Astrocyte (in vitro differentiated cells and primary cell): ENCODE measurements at regions not wholly inside any gene's neighbourhood (a gene's known extent, or its start where the extent isn't known, plus 50 kb on each side); places are given as distances from the start of the nearest gene placed in this dataset.
"Not testable (repeated sequence)": the region's sequence is repeated elsewhere in the genome, so short reads cannot be mapped to it uniquely, and the experiment has no call there.

ENCODE experiments used
- DNase-seq: peaks from one replicate; pipeline ENCODE4 v3.0.0-alpha.2; 2010; ENCODE audit warnings: low read depth
- FAIRE-seq: peaks from 2 replicates; lab custom pipeline; 2011; peaks lifted over from hg19 to GRCh38; lab: Jason Lieb, UNC
- H2AFZ ChIP-seq: 2 replicates; pipeline ENCODE4 v1.6.0; 2012; ENCODE audit warnings: low read depth, low read length, inconsistent platforms
- H3K27ac ChIP-seq: 2 replicates; pipeline ENCODE4 v1.5.1; 2011; ENCODE audit warnings: low read depth, low read length, inconsistent platforms
- H3K27me3 ChIP-seq: 2 replicates; pipeline ENCODE4 v1.6.0; 2011; ENCODE audit warnings: low read length, inconsistent platforms; ENCODE audit not compliant: insufficient read depth
- H3K36me3 ChIP-seq: 2 replicates; pipeline ENCODE4 v1.5.1; 2011; ENCODE audit warnings: low read length, inconsistent platforms; ENCODE audit not compliant: insufficient read depth
- H3K4me1 ChIP-seq: 2 replicates; pipeline ENCODE4 v1.5.1; 2011; ENCODE audit warnings: low read length, inconsistent platforms; ENCODE audit not compliant: insufficient read depth
- H3K4me2 ChIP-seq: 2 replicates; pipeline ENCODE4 v1.6.0; 2012; ENCODE audit warnings: low read length, inconsistent platforms
- H3K4me3 ChIP-seq: 2 replicates; pipeline ENCODE4 v1.5.1; 2011; ENCODE audit warnings: low read depth, mild to moderate bottlenecking, low read length, inconsistent platforms; ENCODE audit not compliant: insufficient read depth
- H3K79me2 ChIP-seq: 2 replicates; pipeline ENCODE4 v1.6.0; 2012; ENCODE audit warnings: mild to moderate bottlenecking, low read length, inconsistent platforms; ENCODE audit not compliant: insufficient read depth
- H3K9ac ChIP-seq: 2 replicates; pipeline ENCODE4 v1.6.0; 2012; ENCODE audit warnings: mild to moderate bottlenecking, low read length, inconsistent platforms
- H3K9me3 ChIP-seq: 2 replicates; pipeline ENCODE4 v1.5.1; 2012; ENCODE audit warnings: low read depth, mild to moderate bottlenecking, low read length, inconsistent platforms; ENCODE audit not compliant: insufficient read depth
- H4K20me1 ChIP-seq: 2 replicates; pipeline ENCODE4 v1.6.0; 2012; ENCODE audit warnings: low read length, inconsistent platforms; ENCODE audit not compliant: insufficient read depth
- H3K27ac Mint-ChIP-seq: one replicate; pipeline ENCODE4 v1.8.0; 2021; ENCODE audit warnings: mild to moderate bottlenecking, mixed read lengths; ENCODE audit not compliant: unreplicated experiment
- H3K27me3 Mint-ChIP-seq: one replicate; pipeline ENCODE4 v1.8.0; 2021; ENCODE audit warnings: low read depth, mixed read lengths; ENCODE audit not compliant: unreplicated experiment
- H3K36me3 Mint-ChIP-seq: one replicate; pipeline ENCODE4 v1.8.0; 2021; ENCODE audit warnings: low read depth, mixed read lengths; ENCODE audit not compliant: unreplicated experiment
- H3K4me1 Mint-ChIP-seq: one replicate; pipeline ENCODE4 v1.8.0; 2021; ENCODE audit warnings: low read depth, mixed read lengths; ENCODE audit not compliant: unreplicated experiment
- H3K4me3 Mint-ChIP-seq: one replicate; pipeline ENCODE4 v1.8.0; 2021; ENCODE audit warnings: mild to moderate bottlenecking, moderate library complexity, mixed read lengths; ENCODE audit not compliant: unreplicated experiment
- H3K9me3 Mint-ChIP-seq: one replicate; pipeline ENCODE4 v1.8.0; 2021; ENCODE audit warnings: mild to moderate bottlenecking, mixed read lengths; ENCODE audit not compliant: unreplicated experiment
- EZH2 ChIP-seq: IDR thresholded peaks from 2 replicates; pipeline ENCODE4 v1.6.1; 2012; ENCODE audit warnings: mild to moderate bottlenecking, low read length, inconsistent platforms; ENCODE audit not compliant: insufficient read depth
- TF ChIP-seq, protein P1 (sequence below): IDR thresholded peaks from 2 replicates; pipeline ENCODE4 v1.5.1; 2011; ENCODE audit warnings: low read depth, mild to moderate bottlenecking, inconsistent platforms, low read length, moderate library complexity; ENCODE audit not compliant: insufficient read depth

GRCh38 chr9:29069376-29069775, 1496.1 kb upstream of the C9orf72 start:
- no peaks in the 10 kb centered on the region for H3K27me3 Mint-ChIP-seq
- no peaks in the 10 kb centered on the region for H3K36me3 Mint-ChIP-seq
- DNase-seq (no peak), FAIRE-seq (no peak)
- no peak overlapping the region for H3K27ac Mint-ChIP-seq
- no peak overlapping the region for H3K4me3 Mint-ChIP-seq
- no peaks in the 10 kb centered on the region for H3K36me3 ChIP-seq
- no peaks in the 10 kb centered on the region for H4K20me1 ChIP-seq
- no peak overlapping the region for H3K4me2 ChIP-seq
- H3K4me1 ChIP-seq: no peaks in the 10 kb centered on the region
- H2AFZ ChIP-seq: no peak overlapping the region
- no peaks in the 10 kb centered on the region for H3K27me3 ChIP-seq
- H3K27ac ChIP-seq: no peak overlapping the region
- H3K9me3 ChIP-seq: no peaks in the 10 kb centered on the region
- no peak overlapping the region for H3K4me3 ChIP-seq
- H3K4me1 Mint-ChIP-seq: peaks cover 4% of the 10 kb centered on the region
- TF ChIP-seq EZH2: no peak
- TF ChIP-seq, protein P1, sequence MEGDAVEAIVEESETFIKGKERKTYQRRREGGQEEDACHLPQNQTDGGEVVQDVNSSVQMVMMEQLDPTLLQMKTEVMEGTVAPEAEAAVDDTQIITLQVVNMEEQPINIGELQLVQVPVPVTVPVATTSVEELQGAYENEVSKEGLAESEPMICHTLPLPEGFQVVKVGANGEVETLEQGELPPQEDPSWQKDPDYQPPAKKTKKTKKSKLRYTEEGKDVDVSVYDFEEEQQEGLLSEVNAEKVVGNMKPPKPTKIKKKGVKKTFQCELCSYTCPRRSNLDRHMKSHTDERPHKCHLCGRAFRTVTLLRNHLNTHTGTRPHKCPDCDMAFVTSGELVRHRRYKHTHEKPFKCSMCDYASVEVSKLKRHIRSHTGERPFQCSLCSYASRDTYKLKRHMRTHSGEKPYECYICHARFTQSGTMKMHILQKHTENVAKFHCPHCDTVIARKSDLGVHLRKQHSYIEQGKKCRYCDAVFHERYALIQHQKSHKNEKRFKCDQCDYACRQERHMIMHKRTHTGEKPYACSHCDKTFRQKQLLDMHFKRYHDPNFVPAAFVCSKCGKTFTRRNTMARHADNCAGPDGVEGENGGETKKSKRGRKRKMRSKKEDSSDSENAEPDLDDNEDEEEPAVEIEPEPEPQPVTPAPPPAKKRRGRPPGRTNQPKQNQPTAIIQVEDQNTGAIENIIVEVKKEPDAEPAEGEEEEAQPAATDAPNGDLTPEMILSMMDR: no peak
- H3K79me2 ChIP-seq: no peaks in the 10 kb centered on the region
- H3K9me3 Mint-ChIP-seq: no peaks in the 10 kb centered on the region
- H3K9ac ChIP-seq: no peak overlapping the region

GRCh38 chr9:29078063-29078666, 1504.9 kb upstream of the C9orf72 start:
- TF ChIP-seq, protein P1: no peak
- TF ChIP-seq EZH2: no peak
- FAIRE-seq (no peak), DNase-seq (peak; percentile 48)
- Histone ChIP-seq H3K9me3 (no peaks in the 10 kb centered on the region), H3K79me2 (no peaks in the 10 kb centered on the region), H3K36me3 (no peaks in the 10 kb centered on the region), H3K27me3 (no peaks in the 10 kb centered on the region), H3K4me3 (no peak overlapping the region), H3K9ac (no peak overlapping the region), H3K27ac (no peak overlapping the region), H3K4me1 (peaks cover 6% of the 10 kb centered on the region), H4K20me1 (no peaks in the 10 kb centered on the region), H3K4me2 (peak overlapping the region; percentile 50), H2AFZ (no peak overlapping the region)
- H3K9me3 Mint-ChIP-seq: no peaks in the 10 kb centered on the region
- H3K4me3 Mint-ChIP-seq: no peak overlapping the region
- no peaks in the 10 kb centered on the region for H3K27me3 Mint-ChIP-seq
- no peak overlapping the region for H3K27ac Mint-ChIP-seq
- no peaks in the 10 kb centered on the region for H3K36me3 Mint-ChIP-seq
- H3K4me1 Mint-ChIP-seq: peaks cover 7% of the 10 kb centered on the region

DNA sequence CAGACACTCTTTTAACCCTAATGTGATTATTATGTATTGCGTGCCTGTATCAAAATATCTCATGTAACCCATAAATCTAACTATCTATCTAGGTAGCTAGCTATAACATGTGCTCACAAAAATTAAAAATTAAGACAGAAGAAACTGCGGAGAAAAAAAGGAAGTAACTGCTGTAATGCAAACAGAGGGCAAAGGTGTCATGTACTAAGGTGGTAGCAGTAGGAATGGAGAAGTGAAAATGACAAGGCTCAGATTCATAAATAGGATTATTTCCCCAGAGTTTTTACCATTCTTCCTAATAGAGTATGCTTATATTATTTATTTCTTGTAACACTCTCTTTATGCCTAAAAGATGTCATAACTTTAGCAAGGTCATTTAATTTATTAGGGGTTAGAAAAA, 1527.5 kb upstream of the C9orf72 start:
- Histone ChIP-seq H3K79me2 (no peaks in the 10 kb centered on the region), H3K9ac (no peak overlapping the region), H3K4me2 (no peak overlapping the region), H3K27ac (no peak overlapping the region), H2AFZ (no peak overlapping the region), H3K4me1 (no peaks in the 10 kb centered on the region), H3K9me3 (no peaks in the 10 kb centered on the region), H3K36me3 (no peaks in the 10 kb centered on the region), H4K20me1 (no peaks in the 10 kb centered on the region), H3K27me3 (no peaks in the 10 kb centered on the region), H3K4me3 (no peak overlapping the region)
- H3K9me3 Mint-ChIP-seq: no peaks in the 10 kb centered on the region
- H3K36me3 Mint-ChIP-seq: no peaks in the 10 kb centered on the region
- no peak overlapping the region for H3K4me3 Mint-ChIP-seq
- H3K27me3 Mint-ChIP-seq: no peaks in the 10 kb centered on the region
- DNase-seq: no peak
- H3K27ac Mint-ChIP-seq: no peak overlapping the region
- H3K4me1 Mint-ChIP-seq: no peaks in the 10 kb centered on the region
- FAIRE-seq: no peak
- TF ChIP-seq EZH2: no peak
- TF ChIP-seq, protein P1: no peak

DNA sequence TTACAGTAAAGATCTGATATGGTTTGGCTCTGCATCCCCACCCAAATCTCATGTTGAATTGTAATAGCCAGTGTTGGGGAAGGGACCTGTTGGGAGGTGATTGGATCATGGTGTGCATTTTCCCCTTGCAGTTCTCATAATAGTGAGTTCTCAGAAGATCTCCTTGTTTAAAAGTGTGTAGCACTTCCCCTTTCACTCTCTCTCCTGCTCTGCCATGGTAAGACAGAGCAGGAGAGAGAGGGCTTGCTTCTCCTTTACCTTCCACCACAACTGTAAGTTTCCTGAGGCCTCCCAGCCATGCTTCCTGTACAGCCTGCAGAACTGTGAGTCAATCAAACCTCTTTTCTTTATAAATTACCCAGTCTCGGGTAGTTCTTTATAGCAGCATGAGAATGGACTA, 1530.9 kb upstream of the C9orf72 start:
- not testable (repeated sequence) for H3K36me3 ChIP-seq, H3K4me3 Mint-ChIP-seq, H2AFZ ChIP-seq, H3K9me3 ChIP-seq, DNase-seq, H3K4me2 ChIP-seq, H3K27ac ChIP-seq, H3K27me3 Mint-ChIP-seq, H4K20me1 ChIP-seq, H3K4me1 ChIP-seq, H3K27ac Mint-ChIP-seq, H3K79me2 ChIP-seq, H3K4me1 Mint-ChIP-seq, H3K9me3 Mint-ChIP-seq, H3K4me3 ChIP-seq, H3K27me3 ChIP-seq, FAIRE-seq, H3K36me3 Mint-ChIP-seq, H3K9ac ChIP-seq
